ENCODE measurements at regions not wholly inside any gene's neighbourhood (a gene's known extent, or its start where the extent isn't known, plus 50 kb on each side); places are given as distances from the start of the nearest gene placed in this dataset.

DNA sequence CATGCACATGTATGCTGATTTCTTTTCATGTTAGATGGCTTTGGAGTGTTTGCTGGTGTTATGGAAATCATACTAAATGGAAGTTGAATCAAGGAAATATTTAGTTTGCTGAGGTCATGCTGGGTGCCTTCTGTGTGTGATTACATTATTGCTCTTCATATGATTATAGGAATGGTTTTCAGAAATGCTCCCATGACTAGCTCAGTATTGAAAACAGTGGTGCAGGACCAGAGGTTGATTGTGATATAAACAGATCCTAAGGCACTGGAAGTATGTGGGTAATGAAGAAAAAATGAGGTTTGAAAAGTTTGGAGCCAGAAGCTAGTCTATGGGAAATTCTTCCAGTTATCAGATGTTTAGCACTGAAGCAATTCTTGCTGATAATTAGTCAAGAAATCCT is 693.1 kb downstream of the UTRN start:
- TF ChIP-seq, protein P1, sequence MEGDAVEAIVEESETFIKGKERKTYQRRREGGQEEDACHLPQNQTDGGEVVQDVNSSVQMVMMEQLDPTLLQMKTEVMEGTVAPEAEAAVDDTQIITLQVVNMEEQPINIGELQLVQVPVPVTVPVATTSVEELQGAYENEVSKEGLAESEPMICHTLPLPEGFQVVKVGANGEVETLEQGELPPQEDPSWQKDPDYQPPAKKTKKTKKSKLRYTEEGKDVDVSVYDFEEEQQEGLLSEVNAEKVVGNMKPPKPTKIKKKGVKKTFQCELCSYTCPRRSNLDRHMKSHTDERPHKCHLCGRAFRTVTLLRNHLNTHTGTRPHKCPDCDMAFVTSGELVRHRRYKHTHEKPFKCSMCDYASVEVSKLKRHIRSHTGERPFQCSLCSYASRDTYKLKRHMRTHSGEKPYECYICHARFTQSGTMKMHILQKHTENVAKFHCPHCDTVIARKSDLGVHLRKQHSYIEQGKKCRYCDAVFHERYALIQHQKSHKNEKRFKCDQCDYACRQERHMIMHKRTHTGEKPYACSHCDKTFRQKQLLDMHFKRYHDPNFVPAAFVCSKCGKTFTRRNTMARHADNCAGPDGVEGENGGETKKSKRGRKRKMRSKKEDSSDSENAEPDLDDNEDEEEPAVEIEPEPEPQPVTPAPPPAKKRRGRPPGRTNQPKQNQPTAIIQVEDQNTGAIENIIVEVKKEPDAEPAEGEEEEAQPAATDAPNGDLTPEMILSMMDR (IDR thresholded peaks at IDR 0.05): no peak
- TF ChIP-seq POLR2A (IDR thresholded peaks at IDR 0.05): no peak

All from Peyer's patch (tissue), 4 donors.